Activated CD4-positive, alpha-beta T cell treated with anti-CD3 and anti-CD28 coated beads for 48 hours (primary cell): ENCODE measurements at regions not wholly inside any gene's neighbourhood (a gene's known extent, or its start where the extent isn't known, plus 50 kb on each side); places are given as distances from the start of the nearest gene placed in this dataset.

ENCODE experiments used
- DNase-seq: peaks from one replicate; pipeline ENCODE4 v3.0.0-alpha.2; 2020

DNA sequence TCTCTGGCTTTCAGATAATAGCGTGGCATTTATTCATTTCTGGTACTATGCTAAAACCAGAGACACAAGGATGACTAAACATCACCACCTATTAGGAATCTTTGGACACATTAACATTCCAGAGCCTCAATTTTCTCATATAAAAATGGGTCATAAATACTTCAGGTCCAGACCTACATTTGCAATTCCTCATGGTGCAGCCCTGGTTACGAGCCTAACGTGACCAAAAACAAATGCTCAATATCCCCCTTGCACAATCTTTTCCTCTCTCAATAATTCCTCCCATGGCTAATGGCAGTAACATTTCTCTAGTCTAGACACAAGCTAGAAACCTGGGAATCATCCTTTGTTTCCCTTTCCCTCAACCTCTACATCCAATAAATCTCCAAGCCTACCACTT lies 112.8 kb upstream of the NABP1 start:
- no peak for DNase-seq

DNA sequence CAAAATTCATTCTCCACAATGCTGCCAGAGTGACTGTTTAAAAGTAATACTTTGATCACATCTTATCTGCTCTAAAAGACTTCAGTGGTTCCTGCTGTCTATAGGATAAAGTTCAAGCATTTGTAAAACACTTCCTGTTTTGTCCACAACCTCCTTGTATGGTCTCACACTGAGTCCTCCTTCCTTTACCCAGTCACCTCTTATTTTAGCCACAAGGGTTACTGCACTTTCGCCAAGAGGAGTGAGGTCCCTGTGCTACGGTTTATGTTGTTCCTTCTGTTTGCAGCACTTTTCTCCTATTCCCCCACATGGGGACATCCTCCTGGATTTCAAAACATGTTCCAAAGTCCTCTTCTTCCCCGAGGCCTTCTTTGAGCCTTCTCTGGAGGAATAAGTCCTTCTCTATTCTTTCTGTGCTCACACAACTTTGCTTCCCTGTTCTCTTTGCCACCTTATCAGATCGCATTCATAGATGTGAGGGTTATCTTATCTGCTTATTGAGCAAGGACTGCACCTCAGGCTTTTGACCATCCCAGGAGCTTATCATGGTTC lies 112.2 kb upstream of the NABP1 start:
- no peak for DNase-seq

DNA sequence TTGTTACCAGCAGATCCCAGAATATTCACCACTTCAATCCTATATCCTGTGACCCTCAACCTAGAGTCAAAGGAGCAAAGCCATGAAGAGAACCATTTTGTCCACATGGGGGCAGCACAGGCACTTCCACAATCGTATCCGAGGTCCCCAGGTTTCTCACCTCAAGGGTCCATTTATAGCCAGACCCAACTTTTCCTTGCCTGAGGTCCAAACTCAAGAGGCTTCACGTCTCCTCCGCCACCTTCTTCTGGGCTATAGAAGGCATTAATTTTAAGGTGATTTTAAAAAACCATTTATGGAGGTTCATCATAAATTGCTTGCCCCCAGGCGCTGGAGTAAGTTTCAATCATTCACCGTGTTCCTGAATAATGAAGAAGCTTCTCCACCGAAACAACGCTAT lies 111.6 kb upstream of the NABP1 start:
- DNase-seq: peak; percentile 79

DNA sequence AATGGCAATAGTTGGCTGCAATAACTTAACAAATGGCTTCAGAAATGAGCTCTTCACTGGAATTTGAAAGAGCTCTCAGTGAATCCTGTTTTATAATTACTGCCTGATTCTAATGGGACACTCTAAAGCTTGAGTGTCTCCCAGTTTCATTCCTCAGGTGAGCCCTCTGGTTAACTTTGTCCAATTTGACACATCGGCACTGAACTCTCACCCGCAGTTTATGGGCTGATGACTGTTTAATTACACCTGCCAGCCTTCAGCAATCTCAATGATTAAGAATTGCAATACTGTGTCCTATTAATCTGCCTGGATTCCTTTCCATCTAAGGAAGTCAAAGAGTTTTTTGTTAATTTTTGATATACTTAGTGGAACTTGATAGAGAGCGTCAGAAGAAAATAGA lies 110.7 kb upstream of the NABP1 start:
- no peak for DNase-seq

DNA sequence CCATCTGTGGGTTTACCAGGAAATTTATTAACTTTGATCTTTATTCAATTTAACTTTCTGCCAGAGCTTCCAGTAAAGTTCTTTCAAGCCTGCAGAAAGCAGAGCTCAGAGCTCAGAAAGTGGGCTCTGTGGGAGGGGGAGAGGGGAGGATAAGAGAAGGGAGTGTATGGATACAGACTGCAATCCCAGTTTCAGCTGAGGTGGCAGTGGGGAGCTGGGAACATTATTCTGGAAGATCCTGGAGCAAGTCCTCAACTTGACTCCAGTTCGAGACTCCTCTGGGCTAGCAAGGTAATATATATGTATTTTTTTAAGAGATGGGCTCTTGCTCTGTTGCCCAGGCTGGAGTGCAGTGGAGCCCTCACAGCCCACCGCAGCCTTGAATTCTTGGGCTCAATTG lies 108.9 kb upstream of the NABP1 start:
- DNase-seq: no peak

DNA sequence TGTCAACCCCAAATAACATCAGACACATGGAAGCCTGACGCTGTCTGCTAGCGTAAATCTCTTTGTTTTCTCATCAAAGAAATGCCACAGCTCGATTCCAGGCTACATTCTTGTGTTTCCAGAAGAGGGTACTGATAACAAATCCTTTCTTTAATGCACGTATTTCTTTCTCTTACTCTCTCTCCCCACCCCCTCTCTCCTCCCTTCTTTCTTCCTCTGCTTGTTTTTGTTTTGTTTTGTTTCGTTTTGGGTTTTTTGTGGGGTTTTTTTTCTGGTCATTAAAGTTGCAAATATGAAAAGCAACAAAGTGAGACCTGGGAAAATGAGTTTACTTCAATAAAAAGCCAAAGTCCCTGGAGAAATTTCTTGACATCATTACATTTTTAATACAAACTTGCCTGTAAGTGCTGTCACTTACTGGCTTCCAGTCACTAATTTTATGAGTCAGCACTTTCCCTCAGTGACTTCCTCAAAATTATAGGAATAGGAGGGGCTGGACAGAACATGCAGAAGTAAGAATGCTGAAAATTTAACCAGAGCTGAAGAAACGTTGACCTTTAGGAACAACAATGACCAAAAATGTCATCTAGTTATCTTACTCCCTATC lies 106.7 kb upstream of the NABP1 start:
- DNase-seq: no peak

DNA sequence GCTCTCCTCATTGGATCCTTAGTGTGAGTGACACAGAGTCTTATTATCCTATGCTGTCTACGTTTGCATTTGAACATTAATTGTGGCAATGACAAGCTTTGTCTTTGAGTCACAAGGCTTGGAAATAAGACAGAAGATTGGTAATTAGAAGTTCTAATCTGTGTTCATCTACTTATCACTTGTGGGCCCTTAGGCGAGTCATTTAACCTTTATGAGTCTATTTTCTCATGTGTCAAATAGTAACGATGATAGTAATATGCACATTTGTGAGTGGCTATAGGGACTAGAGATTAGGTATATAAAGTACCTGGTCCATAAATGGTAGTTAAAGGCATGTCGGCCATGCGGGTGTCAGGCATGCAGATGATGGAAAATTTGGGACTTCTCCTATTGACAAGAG lies 105.6 kb upstream of the NABP1 start:
- no peak for DNase-seq

DNA sequence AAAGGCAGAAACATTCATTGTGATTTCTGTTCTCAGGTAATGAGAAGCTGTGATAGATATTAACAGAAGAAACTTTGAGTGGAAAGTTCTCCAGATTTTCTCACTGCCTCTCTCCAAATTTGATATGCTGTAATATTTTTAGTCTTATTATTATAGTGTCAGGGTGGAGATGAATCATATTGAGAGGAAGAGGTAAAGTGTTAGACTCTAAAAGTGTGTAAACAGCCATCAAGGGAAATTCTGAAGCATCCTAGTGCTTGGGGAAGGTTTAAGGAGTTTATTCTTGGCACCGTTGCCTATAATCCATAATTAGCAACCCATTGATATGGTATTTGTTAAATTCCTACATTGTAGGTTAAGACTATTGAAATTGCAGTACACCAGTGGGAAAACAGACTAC lies 104.7 kb upstream of the NABP1 start:
- DNase-seq: no peak

DNA sequence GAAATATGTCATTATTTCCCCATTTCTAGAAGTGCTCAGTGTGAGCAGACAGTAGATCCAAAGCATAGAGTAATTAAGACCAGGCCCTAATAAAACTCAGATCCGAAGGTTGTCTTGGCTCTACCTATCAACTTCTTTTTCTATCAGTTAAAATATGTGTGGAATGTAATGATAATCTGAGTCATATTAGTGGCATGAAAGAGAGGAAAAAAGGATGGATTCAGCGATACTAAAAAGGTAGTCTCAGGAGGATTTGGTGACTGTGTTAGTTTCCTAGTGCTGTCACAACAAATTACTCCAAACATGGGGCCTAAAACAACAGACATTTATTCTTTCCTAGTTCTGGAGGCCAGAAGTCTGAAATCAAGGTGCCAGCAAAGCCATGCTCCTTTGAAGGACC lies 103.7 kb upstream of the NABP1 start:
- no peak for DNase-seq

DNA sequence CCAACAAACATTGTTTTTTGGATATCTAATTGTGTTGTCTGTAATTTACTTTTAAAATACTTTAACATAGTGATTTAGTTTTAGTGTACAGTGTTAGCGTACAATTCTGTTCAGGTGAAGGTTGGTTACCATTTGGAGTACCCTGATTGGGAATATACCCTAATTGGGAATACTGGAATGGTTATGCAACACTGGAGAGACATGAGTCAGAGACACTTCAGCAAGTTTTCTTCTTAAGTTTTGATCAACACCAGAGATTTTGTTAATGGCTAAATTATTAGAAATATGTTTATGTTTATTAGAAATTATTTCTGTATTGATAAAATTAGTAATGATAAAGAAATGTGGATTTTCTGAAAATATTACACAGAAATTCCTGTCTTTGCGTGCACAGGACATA lies 100.3 kb upstream of the NABP1 start:
- DNase-seq: no peak

DNA sequence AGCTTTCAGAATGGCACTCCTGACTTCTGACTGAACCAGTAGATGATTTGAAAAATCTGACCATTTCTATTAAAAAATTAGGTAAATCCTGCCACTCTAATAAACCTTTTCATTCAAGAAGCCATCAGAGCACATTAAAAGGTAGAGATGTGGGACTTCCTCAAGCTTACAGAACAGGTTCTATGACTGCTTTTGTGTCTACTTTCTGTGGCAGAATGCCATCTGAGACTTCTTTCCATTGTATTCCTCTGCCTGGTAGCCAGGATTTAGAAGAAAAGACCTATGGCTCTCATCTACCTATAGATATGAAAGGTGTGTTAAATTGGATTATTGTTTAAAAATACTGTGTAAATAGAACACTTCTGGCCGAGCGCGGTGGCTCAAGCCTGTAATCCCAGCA lies 99.9 kb upstream of the NABP1 start:
- DNase-seq: no peak

DNA sequence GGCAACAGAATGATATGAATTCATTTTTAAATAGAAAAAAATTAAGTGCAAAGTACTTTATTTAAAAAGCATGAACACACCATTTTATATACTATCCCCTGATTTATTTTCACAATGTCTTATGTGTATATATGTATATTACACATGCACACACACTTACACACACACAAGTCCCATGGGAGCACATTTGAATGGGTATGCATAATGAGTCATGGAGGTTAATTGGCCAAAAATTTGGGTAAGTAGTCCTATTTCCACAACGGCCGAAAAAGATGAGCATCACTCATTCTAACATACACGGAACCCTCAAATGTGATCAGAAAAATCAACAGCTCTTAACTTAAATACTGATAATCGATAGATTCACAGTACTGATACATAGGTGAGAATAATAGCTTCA lies 97.4 kb upstream of the NABP1 start:
- DNase-seq: no peak

DNA sequence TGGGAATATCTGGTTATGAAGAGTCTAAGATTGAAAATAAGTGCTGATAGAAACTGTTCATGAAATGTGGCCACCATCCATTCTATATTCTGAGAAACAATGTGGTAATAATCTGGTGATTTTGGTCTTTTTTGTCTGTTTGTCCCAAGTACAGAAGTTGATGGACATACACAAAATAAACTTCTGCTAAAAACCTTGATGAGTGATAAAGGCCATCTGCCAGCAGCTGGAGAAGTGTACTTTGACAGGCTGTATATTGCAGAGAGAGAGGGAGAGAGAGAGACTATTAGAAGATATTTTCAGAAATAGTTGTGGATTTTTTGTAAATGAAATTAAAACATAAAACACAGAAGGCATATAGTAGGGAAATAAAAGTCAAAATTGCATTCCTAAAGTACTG lies 96.9 kb upstream of the NABP1 start:
- no peak for DNase-seq

DNA sequence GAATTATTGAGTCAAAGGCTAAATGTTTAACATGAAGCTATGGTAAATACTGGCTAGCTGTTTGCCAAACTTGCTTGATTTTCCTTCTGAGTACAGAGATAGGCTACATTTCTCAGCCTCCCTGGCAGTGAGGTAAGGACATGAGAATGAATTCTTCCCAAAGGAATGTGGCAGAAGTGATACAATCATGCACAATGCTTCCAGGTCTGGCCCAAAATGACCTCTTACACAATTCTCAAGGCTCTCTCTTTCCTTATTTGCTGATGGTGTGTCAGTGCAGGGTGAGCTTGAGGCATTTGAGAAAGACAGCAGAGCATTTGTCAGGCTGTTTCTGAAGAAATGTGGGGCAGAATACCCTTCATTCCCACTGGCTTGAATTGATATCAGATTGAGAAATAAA lies 95.6 kb upstream of the NABP1 start:
- DNase-seq: no peak

DNA sequence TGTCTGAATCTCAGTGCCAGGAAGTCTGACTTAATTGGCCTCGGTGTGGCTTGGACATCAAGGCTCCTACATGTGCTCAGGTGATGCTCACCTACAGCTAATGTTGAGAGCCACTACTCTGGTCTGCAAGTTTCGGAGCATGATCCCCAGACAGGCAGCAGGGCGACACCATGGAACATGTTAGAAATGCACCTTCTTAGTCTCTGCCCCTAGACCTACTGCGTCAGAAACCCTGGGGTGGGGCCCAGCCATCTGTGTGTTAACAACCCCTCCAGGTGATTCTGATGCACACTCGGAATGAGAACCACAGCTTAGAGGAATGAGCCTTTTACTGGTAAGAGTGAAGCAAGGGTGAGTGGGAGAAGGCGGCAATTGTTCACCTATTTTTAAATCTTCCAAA lies 86.9 kb upstream of the NABP1 start:
- no peak for DNase-seq

DNA sequence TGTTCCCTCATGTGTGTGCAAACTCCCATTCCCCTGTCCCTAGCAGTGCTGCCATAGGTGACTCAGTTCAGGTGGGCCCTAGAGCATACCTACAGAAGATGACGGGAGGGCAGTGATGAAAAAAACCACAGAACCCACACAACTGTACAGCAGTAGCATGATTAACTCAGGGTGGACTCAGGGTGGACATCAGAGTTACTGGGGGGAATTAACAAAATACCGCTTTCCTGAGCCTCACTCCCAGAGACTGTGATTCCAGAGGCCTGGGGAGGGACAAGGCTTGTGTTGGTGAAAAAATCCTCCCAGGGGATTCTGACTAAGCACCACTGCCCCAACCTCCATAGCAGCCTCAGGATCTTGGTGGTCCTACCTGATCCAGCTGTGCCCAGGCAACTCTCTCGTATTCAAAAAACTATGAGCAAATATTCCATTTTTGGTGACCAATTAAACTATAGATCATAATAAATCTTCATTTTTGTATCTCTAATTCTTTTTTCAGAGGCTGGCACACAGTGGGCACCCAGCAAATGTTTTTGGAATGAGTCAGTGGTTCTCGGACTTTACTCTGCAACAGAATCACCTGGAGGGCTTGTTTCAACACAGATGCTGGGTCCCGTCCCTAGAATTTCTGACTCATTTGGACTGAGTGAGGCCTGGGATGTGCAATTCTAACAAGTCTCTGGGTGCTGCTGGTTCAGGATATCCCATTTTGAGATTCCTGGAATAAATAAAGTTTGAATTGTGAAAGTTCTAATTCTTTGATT lies 84.1 kb upstream of the NABP1 start:
- no peak for DNase-seq

DNA sequence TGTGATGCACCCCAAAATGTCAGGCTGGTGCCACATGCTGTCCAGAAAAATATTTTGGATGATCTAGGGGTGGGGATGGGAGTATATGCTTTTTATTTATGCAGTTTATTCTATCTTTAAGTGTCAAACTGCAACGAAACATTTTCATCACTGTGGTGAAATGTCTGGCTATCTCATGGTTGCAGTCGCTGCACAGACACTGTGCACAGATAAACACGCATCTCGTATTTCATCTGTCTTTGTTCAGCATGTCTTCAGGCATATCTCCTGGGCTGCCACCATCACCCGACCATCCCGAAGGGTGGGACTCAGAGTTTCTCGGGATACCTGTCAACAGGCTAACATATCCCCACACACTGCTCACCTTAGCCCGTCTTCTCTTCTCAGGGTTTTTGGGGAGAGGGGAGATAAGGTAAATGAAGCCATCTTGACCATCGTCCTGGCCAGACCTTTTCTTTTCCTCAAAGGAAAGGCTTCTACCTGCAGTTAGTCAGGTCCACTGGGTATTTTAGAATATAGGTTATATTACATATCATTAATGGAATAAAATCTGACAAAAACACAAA lies 80.7 kb upstream of the NABP1 start:
- DNase-seq: no peak

DNA sequence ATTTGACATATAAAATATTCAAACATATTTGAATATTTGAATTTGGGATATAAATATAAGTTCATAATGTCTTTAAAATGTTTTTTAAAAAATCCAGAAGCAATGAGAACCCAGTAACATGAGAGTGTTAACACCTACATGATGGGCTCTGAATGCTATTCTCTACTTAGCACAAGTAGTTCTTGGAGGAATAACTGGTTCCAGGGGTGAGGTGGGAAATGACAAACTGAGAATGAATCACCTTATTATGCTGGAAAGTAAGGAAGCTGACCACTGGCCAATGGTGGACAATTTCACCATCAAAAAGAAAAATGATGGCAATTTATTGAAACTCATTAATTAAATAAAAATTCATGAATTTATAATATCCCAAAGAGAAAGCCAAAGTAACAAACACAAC lies 79.6 kb upstream of the NABP1 start:
- no peak for DNase-seq

DNA sequence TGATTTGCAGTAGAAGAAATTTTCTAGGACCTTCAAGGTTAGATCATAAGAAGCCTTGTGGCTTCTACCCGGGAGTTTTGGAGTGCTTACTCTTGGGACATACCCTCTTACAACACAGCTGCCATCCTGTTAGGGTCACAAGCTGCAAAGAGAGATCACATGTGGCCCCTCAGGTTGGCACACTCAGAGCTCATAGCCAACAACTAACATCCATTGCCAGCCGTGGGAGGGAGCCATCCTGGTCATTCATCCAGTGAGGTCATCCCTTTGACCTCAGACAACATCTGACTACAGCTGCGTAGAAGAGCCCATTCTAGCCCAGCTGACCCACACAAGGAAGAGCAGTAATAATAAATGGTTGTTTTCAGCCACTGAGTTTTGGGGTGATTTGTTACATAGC lies 76.9 kb upstream of the NABP1 start:
- DNase-seq: no peak

DNA sequence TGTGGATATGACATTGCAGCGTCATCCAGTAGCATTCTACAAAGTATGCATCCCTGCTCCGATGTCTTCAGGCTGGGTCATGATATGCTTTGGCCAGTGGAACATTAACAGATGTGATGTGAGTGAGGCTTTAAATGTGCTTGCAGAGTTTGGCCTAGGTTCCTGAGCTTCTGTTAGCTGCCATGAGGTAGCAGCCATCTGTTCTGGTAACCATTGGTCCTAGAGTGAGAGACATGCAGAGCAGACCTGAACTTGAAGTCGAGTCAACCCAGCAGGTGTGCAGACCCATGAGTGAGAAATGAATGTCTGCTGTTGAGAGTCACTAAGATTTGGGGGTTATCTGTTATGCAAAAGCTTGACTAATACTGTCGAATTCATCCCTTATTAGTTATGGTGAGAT lies 73.8 kb upstream of the NABP1 start:
- no peak for DNase-seq

DNA sequence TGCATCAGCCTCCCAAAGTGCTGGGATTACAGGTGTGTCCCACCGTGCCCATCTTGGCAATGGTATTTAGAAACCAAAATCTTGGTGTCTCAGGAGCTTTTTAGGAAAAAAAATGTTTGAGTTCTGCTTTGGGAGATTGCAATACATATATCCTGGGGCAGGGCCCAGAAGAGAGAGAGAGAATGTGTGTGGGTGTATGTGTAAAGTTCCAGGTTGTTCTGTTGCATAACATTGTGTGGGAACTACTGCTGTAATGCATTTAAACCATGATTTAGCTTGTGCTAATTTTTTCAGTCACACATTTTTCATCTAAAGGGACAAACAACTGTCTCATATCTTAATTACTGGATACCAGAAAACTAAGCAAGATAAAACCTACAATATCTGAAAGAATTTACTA lies 70.8 kb upstream of the NABP1 start:
- DNase-seq: no peak

DNA sequence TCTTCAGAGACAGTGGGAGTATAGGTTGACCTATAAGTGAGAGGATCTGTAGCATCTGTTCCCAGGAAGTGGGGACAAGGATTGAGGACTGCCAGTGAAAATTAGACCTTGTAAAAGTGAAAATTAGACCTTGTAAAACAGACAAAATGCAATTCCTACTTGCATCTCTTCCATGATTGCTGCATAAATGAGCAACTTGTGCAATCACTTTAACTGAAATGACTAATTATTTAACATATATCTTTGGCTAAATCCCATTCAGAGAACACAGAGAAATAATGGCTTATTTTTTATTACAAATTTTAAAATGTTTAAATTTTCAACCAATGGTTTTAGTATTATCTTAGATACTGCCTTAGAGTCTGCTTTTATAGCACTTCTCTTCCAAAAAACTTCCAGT lies 67.2 kb upstream of the NABP1 start:
- DNase-seq: no peak

DNA sequence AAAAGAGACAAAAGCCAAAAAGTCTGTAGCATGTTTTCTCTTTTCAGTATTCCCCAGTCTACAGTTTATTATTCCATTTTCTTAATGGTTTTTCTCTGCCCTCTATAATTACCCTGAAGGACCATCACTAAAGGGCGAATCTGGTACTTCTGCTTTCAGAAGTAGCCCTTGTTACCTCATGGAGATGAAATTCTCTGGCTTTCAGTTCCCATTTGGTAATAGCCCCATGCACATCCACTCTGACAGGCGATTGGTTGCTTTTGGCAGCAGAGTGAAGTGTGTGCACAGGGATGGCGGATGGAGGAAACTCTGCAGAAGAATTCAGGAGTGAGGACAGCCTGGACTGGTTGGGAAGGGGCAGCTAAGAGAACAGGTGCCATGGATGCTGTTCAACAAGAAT lies 66.3 kb upstream of the NABP1 start:
- no peak for DNase-seq

DNA sequence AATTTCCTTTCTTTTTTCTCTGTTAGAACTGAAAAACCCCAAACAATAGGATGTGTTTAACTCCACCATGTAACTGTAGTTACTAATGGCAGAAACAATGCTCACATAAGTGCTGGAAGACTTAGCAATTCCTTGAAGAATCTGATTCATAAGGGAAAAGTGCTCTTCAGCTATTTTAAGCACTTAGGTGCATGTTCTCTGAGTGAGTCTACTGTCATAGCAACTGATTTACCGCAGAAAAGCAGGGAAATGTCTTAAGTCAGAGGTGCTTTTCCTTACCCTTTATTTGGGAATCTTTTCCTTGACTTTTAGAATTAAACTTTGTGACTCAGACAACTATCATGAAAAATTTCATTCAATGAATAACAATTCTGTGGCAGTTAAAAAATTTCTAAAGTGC lies 65.4 kb upstream of the NABP1 start:
- DNase-seq: no peak

DNA sequence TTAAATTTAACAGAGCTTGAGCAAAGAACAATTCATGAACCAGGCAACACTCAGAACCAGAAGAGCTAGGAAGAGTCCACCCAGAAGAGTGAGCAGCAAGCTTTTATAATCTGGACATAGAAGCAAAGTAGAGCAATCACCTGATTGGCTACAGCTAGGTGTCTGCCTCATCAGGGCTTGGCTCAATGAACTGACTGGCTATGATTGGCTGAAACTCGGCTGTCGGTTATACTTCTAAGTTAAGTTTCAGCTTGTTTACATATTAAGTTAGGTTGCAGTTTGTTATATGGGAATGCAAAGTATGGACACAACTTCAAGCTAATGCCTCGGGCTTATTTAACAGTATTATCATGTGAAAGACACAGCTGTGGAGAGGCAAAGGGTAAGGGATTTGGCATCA lies 63.2 kb upstream of the NABP1 start:
- no peak for DNase-seq
